Transverse colon (tissue), 4 donors: ENCODE measurements at regions not wholly inside any gene's neighbourhood (a gene's known extent, or its start where the extent isn't known, plus 50 kb on each side); places are given as distances from the start of the nearest gene placed in this dataset.

Source experiments
- CTCF ChIP-seq, 5 experiments: fragments of 200-600 bp in 3 of 5; fragments of 450-650 bp in 2 of 5; sonication (generic) in 3 of 5; IDR thresholded peaks; 1 replicate in 2 of 5; 2 replicates in 3 of 5; pipeline ENCODE4 v1.5.1; 2016 to 2017; ENCODE audit warnings: antibody characterized with exemption in 5 of 5, inconsistent platforms in 3 of 5, mild to moderate bottlenecking in 2 of 5, moderate library complexity in 1 of 5
- EP300 ChIP-seq: sonication (generic); formaldehyde crosslinking; IDR thresholded peaks from one replicate; pipeline ENCODE4 v1.6.1; 2017; ENCODE audit warnings: antibody characterized with exemption, low read depth
- POLR2A ChIP-seq: fragments of 450-650 bp; IDR thresholded peaks from one replicate; pipeline ENCODE4 v1.6.1; 2016; ENCODE audit warnings: antibody characterized with exemption, mild to moderate bottlenecking, moderate library complexity
- POLR2AphosphoS5 ChIP-seq, 3 donors: sonication (generic); formaldehyde crosslinking; IDR thresholded peaks; one replicate each; pipeline ENCODE4 v1.6.1; 2016; ENCODE audit warnings: antibody characterized with exemption in 3 of 3

- no peak for TF ChIP-seq CTCF (IDR thresholded peaks at IDR 0.05)
- TF ChIP-seq POLR2A: no peak
- TF ChIP-seq EP300: no peak
- no peak for TF ChIP-seq POLR2AphosphoS5 (IDR thresholded peaks at IDR 0.05)
Observed at GRCh38 chr14:97210202-97210601, 413.0 kb downstream of the VRK1 start.
